ENCODE measurements at regions not wholly inside any gene's neighbourhood (a gene's known extent, or its start where the extent isn't known, plus 50 kb on each side); places are given as distances from the start of the nearest gene placed in this dataset.

- no peak for ATAC-seq
- H3K27ac ChIP-seq (ENCODE audit: low read depth, low read length), result no peak overlapping the region
- H4K20me1 ChIP-seq (ENCODE audit: insufficient read depth), result no peaks in the 10 kb centered on the region
- TF ChIP-seq ELF1 (IDR thresholded peaks at IDR 0.05; ENCODE audit: borderline replicate concordance, low read depth), result no peak
- no peak for TF ChIP-seq ZNF274 (IDR thresholded peaks at IDR 0.05; ENCODE audit: low read depth, low read length)
- TF ChIP-seq TCF7L2 (IDR thresholded peaks at IDR 0.05; ENCODE audit: borderline replicate concordance, extremely low read depth, insufficient read depth, insufficient read length), result no peak
- no peak for TF ChIP-seq POLR2AphosphoS5 (IDR thresholded peaks at IDR 0.05; ENCODE audit: low read depth, low read length)
- no peak for TF ChIP-seq CEBPB (IDR thresholded peaks at IDR 0.05; ENCODE audit: low read depth)
- no peak for TF ChIP-seq REST (IDR thresholded peaks at IDR 0.05; ENCODE audit: low read depth)
- TF ChIP-seq YY1 (IDR thresholded peaks at IDR 0.05; ENCODE audit: extremely low read depth, insufficient replicate concordance, low read depth, low read length), result no peak
- TF ChIP-seq SRF (IDR thresholded peaks at IDR 0.05; ENCODE audit: low read depth), result no peak
- TF ChIP-seq, protein P1, sequence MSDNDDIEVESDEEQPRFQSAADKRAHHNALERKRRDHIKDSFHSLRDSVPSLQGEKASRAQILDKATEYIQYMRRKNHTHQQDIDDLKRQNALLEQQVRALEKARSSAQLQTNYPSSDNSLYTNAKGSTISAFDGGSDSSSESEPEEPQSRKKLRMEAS (IDR thresholded peaks at IDR 0.05), result no peak
- TF ChIP-seq CBX3 (IDR thresholded peaks at IDR 0.05; ENCODE audit: low read depth), result no peak
- no peak for TF ChIP-seq EGR1 (IDR thresholded peaks at IDR 0.05; ENCODE audit: low read depth)
- TF ChIP-seq JUND (IDR thresholded peaks at IDR 0.05), result no peak
- no peak for TF ChIP-seq EZH2 (IDR thresholded peaks at IDR 0.05)
- TF ChIP-seq POLR2A (IDR thresholded peaks at IDR 0.05; ENCODE audit: borderline replicate concordance, extremely low read depth, insufficient read depth, insufficient read length), result no peak
- TF ChIP-seq, protein P2, sequence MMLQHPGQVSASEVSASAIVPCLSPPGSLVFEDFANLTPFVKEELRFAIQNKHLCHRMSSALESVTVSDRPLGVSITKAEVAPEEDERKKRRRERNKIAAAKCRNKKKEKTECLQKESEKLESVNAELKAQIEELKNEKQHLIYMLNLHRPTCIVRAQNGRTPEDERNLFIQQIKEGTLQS (IDR thresholded peaks at IDR 0.05), result no peak
- CTCF ChIA-PET, result no interaction called here
- H3K9me2 ChIP-seq (ENCODE audit: insufficient read depth), result no peaks in the 10 kb centered on the region
- no TSS peak for BruUV-seq (replicated peaks)
- no peak overlapping the region for H3K4me3 ChIP-seq (replicated peaks in 1 of 2; ENCODE audit: low read depth in 1 of 2, low read length in 2 of 2)
- H2AFZ ChIP-seq (ENCODE audit: low read depth, low read length, poor library complexity, severe bottlenecking), result no peak overlapping the region
- H3K4me1 ChIP-seq (ENCODE audit: control insufficient read depth in 1 of 2, insufficient read depth in 2 of 2, low read length in 2 of 2), result no peaks in the 10 kb centered on the region
- intact Hi-C loops (cut with micrococcal nuclease), result no loop called here
- no peaks in the 10 kb centered on the region for H3K79me2 ChIP-seq (ENCODE audit: insufficient read depth, low read length)
- H3K4me2 ChIP-seq (ENCODE audit: low read length), result no peak overlapping the region
- no peaks in the 10 kb centered on the region for H3K9me3 ChIP-seq (ENCODE audit: control insufficient read depth in 1 of 2, insufficient read depth in 1 of 2, low read depth in 1 of 2, low read length in 2 of 2)
- no peak overlapping the region for H3K9ac ChIP-seq (ENCODE audit: low read length)
- no peaks in the 10 kb centered on the region for H3K36me3 ChIP-seq (ENCODE audit: control insufficient read depth in 1 of 2, insufficient read depth in 2 of 2, low read length in 2 of 2)
- POLR2A ChIA-PET, result no interaction called here
- DNase-seq (ENCODE audit: low read depth, low spot score), result no peak
- RAD21 ChIA-PET (ENCODE audit: low non-redundant PET in 1 of 2, low total read pairs in 2 of 2, uncharacterized antibody in 2 of 2, unreplicated experiment in 2 of 2), result no interaction called here
- H3K27me3 ChIP-seq (ENCODE audit: insufficient read depth, low read length), result no peaks in the 10 kb centered on the region
Observed at GRCh38 chr22:47853750-47854149, 1091.3 kb downstream of the TBC1D22A start.
